Lung (tissue), 11 donors: ENCODE measurements at regions not wholly inside any gene's neighbourhood (a gene's known extent, or its start where the extent isn't known, plus 50 kb on each side); places are given as distances from the start of the nearest gene placed in this dataset.

ENCODE experiments used
- ATAC-seq: fragments of 200-7000 bp; cut with Tn5 transposase; one replicate; pipeline ENCODE4 v1.9.1; 2020; ENCODE audit warnings: moderate number of reproducible peaks; ENCODE audit not compliant: insufficient read depth, low FRiP score
- DNase-seq, 3 donors: peaks; one replicate each; pipeline ENCODE4 v3.0.0-alpha.2; 2013 to 2017
- H3K27ac ChIP-seq, 2 donors: one replicate each; pipeline ENCODE4 v1.5.1; 2013; ENCODE audit warnings: mild to moderate bottlenecking in 2 of 2, moderate library complexity in 2 of 2, control low read depth in 1 of 2, inconsistent platforms in 1 of 2, low read depth in 1 of 2, low read length in 1 of 2
- H3K27me3 ChIP-seq, 3 donors: one replicate each; pipeline ENCODE4 v1.5.1; 2013; ENCODE audit warnings: low read length in 2 of 3; ENCODE audit not compliant: control insufficient read depth in 3 of 3, insufficient read depth in 3 of 3
- H3K36me3 ChIP-seq, 4 donors: one replicate each; pipeline ENCODE4 v1.5.1; 2013; ENCODE audit warnings: low read length in 4 of 4, mild to moderate bottlenecking in 1 of 4, moderate library complexity in 1 of 4; ENCODE audit not compliant: control insufficient read depth in 4 of 4, insufficient read depth in 4 of 4
- H3K4me1 ChIP-seq, 5 donors: one replicate each; pipeline ENCODE4 v1.5.1; 2013; ENCODE audit warnings: low read length in 5 of 5, mild to moderate bottlenecking in 2 of 5, moderate library complexity in 1 of 5; ENCODE audit not compliant: control insufficient read depth in 5 of 5, insufficient read depth in 5 of 5
- H3K4me3 ChIP-seq: one replicate; pipeline ENCODE4 v1.5.1; 2013; ENCODE audit warnings: mild to moderate bottlenecking, control low read depth, moderate library complexity
- H3K9ac ChIP-seq, 2 donors: one replicate each; pipeline ENCODE4 v1.5.1; 2013; ENCODE audit warnings: low read length in 2 of 2, control low read depth in 1 of 2; ENCODE audit not compliant: insufficient read depth in 1 of 2
- H3K9me3 ChIP-seq, 4 donors: one replicate each; pipeline ENCODE4 v1.5.1; 2013; ENCODE audit warnings: low read length in 3 of 4, mild to moderate bottlenecking in 1 of 4, moderate library complexity in 1 of 4; ENCODE audit not compliant: control insufficient read depth in 4 of 4, insufficient read depth in 3 of 4
- CTCF ChIP-seq: IDR thresholded peaks from 2 replicates; pipeline ENCODE4 v1.5.1; 2012; ENCODE audit warnings: mild to moderate bottlenecking; ENCODE audit errors: control extremely low read depth, extremely low read depth
- WGBS, 2 donors: extraction: QIAGEN DNeasy Blood & Tissue Kit; methylation state at CpG; one replicate each; pipeline ENCODE4 v1.1.7; 2013; 5-methylcytosine and 5-hydroxymethylcytosine counted together
- donor health status: control.
- donor health status: control.
- donor health status: Bipolar disorder and iron deficiency.
- donor health status: healthy.
- donor health status: DM: yes; HTN: yes; CAD: no.

GRCh38 chr11:71102251-71102995, 150.0 kb downstream of the SHANK2 start:
- no peak overlapping the region for H3K9ac ChIP-seq
- WGBS, 2 donors: 87 to 91% methylated on average over 14 of the region's 14 CpGs
- H3K27ac ChIP-seq: no peak overlapping the region
- peaks cover 0 to 4% (median 0%) of the 10 kb centered on the region in 4 donors for H3K36me3 ChIP-seq
- peaks cover 0 to 5% (median 0%) of the 10 kb centered on the region in 5 donors for H3K4me1 ChIP-seq
- DNase-seq (no peak), ATAC-seq (no peak)
- peaks cover 0 to 4% (median 0%) of the 10 kb centered on the region in 4 donors for H3K9me3 ChIP-seq
- TF ChIP-seq CTCF: no peak
- no peaks in the 10 kb centered on the region for H3K27me3 ChIP-seq
- H3K4me3 ChIP-seq: no peak overlapping the region

GRCh38 chr11:71101606-71102005, 150.8 kb downstream of the SHANK2 start:
- ATAC-seq: no peak
- Histone ChIP-seq H3K36me3 (peaks cover 0 to 4% (median 0%) of the 10 kb centered on the region in 4 donors), H3K4me1 (peaks cover 0 to 5% (median 0%) of the 10 kb centered on the region in 5 donors), H3K27ac (no peak overlapping the region), H3K9ac (no peak overlapping the region), H3K4me3 (no peak overlapping the region), H3K9me3 (peaks cover 0 to 4% (median 0%) of the 10 kb centered on the region in 4 donors), H3K27me3 (no peaks in the 10 kb centered on the region)
- no peak for DNase-seq
- WGBS, 2 donors: 82 to 86% methylated on average over 17 of the region's 17 CpGs
- TF ChIP-seq CTCF: no peak

- no peak for DNase-seq
- Histone ChIP-seq H3K4me3 (no peak overlapping the region), H3K36me3 (peaks cover 0 to 4% (median 0%) of the 10 kb centered on the region in 4 donors), H3K27me3 (no peaks in the 10 kb centered on the region), H3K4me1 (peaks cover 0 to 5% (median 0%) of the 10 kb centered on the region in 5 donors), H3K27ac (no peak overlapping the region), H3K9ac (no peak overlapping the region), H3K9me3 (peaks cover 0 to 4% (median 0%) of the 10 kb centered on the region in 4 donors)
- TF ChIP-seq CTCF: no peak
- ATAC-seq: no peak
- WGBS, 2 donors: 89 to 90% methylated on average over 7 of the region's 7 CpGs
Observed at GRCh38 chr11:71101046-71101445, 151.3 kb downstream of the SHANK2 start.
